Keratinocyte (primary cell): ENCODE measurements at regions not wholly inside any gene's neighbourhood (a gene's known extent, or its start where the extent isn't known, plus 50 kb on each side); places are given as distances from the start of the nearest gene placed in this dataset.

Source experiments
- DNase-seq: peaks from one replicate; pipeline ENCODE4 v3.0.0-alpha.2; 2011; ENCODE audit warnings: low read depth, missing footprints, low spot score
- FAIRE-seq: peaks from 2 replicates; lab custom pipeline; 2011; peaks lifted over from hg19 to GRCh38; lab: Jason Lieb, UNC
- H2AFZ ChIP-seq: 2 replicates; pipeline ENCODE4 v1.6.0; 2012; ENCODE audit warnings: low read length, control low read depth, inconsistent platforms; ENCODE audit not compliant: control insufficient read depth
- H3K27ac ChIP-seq: 2 replicates; pipeline ENCODE4 v1.5.1; 2011; ENCODE audit warnings: low read length; ENCODE audit not compliant: control insufficient read depth, insufficient read depth
- H3K27me3 ChIP-seq: 3 replicates; pipeline ENCODE4 v1.6.0; 2011; ENCODE audit warnings: low read length; ENCODE audit not compliant: control insufficient read depth, insufficient read depth; ENCODE audit errors: extremely low read depth
- H3K36me3 ChIP-seq, 2 experiments: 2 replicates in 1 of 2; 3 replicates in 1 of 2; pipeline ENCODE4 v1.5.1; 2011; ENCODE audit warnings: low read length in 2 of 2, mild to moderate bottlenecking in 1 of 2; ENCODE audit not compliant: control insufficient read depth in 2 of 2, insufficient read depth in 2 of 2; ENCODE audit errors: extremely low read depth in 1 of 2
- H3K4me1 ChIP-seq: 3 replicates; pipeline ENCODE4 v1.5.1; 2011; ENCODE audit warnings: low read length; ENCODE audit not compliant: control insufficient read depth, insufficient read depth; ENCODE audit errors: extremely low read depth
- H3K4me2 ChIP-seq: 3 replicates; pipeline ENCODE4 v1.6.0; 2011; ENCODE audit warnings: low read depth, low read length; ENCODE audit not compliant: control insufficient read depth, insufficient read depth; ENCODE audit errors: extremely low read depth
- H3K4me3 ChIP-seq, 3 experiments: fragments of 200-600 bp in 1 of 3; sonication (generic) in 1 of 3; 2 replicates in 2 of 3; 3 replicates in 1 of 3; pipeline ENCODE4 v1.5.1; 2011 to 2016; ENCODE audit warnings: low read length in 3 of 3, mild to moderate bottlenecking in 3 of 3, control low read depth in 2 of 3, inconsistent platforms in 1 of 3, low read depth in 1 of 3, mixed read lengths in 1 of 3, mixed run types in 1 of 3, moderate library complexity in 1 of 3; ENCODE audit not compliant: control insufficient read depth in 2 of 3, insufficient read depth in 2 of 3; ENCODE audit errors: extremely low read depth in 1 of 3
- H3K79me2 ChIP-seq: 2 replicates; pipeline ENCODE4 v1.6.0; 2012; ENCODE audit warnings: low read length; ENCODE audit not compliant: control insufficient read depth, insufficient read depth
- H3K9ac ChIP-seq: 3 replicates; pipeline ENCODE4 v1.6.0; 2011; ENCODE audit warnings: low read length; ENCODE audit not compliant: control insufficient read depth, insufficient read depth; ENCODE audit errors: extremely low read depth
- H3K9me1 ChIP-seq: 3 replicates; pipeline ENCODE4 v1.6.0; 2011; ENCODE audit warnings: low read length; ENCODE audit not compliant: control insufficient read depth, insufficient read depth; ENCODE audit errors: extremely low read depth
- H3K9me3 ChIP-seq: 2 replicates; pipeline ENCODE4 v1.5.1; 2012; ENCODE audit warnings: low read depth, low read length; ENCODE audit not compliant: control insufficient read depth
- H4K20me1 ChIP-seq: 3 replicates; pipeline ENCODE4 v1.6.0; 2011; ENCODE audit warnings: low read length; ENCODE audit not compliant: control insufficient read depth, insufficient read depth; ENCODE audit errors: extremely low read depth
- EZH2 ChIP-seq: IDR thresholded peaks from one replicate; pipeline ENCODE4 v1.6.1; 2012; ENCODE audit warnings: inconsistent platforms, mild to moderate bottlenecking, low read length, moderate library complexity
- dilution Hi-C: fragments of 300-500 bp; cut with MboI; formaldehyde crosslinking; loops from one replicate; pipeline ENCODE4 v1.7.0; 2020; ENCODE audit warnings: low sequenced_read_pairs; ENCODE audit not compliant: extremely low pct_ligation_motif_present
- TF ChIP-seq, protein P1 (sequence below), 3 experiments: IDR thresholded peaks in 1 of 3; conservative IDR thresholded peaks in 1 of 3; optimal IDR thresholded peaks in 1 of 3; 2 replicates in 2 of 3; 3 replicates in 1 of 3; pipeline versions ENCODE3 to v1.5.1; 2011; ENCODE audit warnings: low read length in 3 of 3, mild to moderate bottlenecking in 3 of 3, moderate library complexity in 2 of 3, control low read depth in 1 of 3, inconsistent platforms in 1 of 3; ENCODE audit not compliant: insufficient read depth in 2 of 3; ENCODE audit errors: extremely low read depth in 1 of 3

DNA sequence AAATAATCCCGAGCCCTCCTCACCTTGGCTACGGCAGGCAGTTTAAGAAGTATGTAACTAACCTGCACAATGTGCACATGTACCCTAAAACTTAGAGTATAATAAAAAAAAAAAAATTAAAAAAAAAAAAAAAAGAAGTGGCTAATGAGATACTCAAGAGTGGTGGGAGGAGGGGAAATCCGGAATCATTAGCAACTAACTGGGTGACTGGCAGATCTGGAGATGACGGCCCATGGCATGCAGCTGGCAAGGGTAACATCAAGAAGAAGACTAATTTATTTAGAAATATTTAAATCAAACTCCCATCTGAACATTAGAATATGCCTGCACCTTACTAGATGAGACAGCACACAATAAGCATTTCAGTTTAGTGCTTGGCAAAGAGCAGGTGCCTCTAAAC, 52.3 kb upstream of the TMCC3 start:
- no peaks in the 10 kb centered on the region for H3K36me3 ChIP-seq
- no peak overlapping the region for H3K4me2 ChIP-seq
- no peaks in the 10 kb centered on the region for H3K9me1 ChIP-seq
- H3K4me3 ChIP-seq: no peak overlapping the region
- FAIRE-seq: no peak
- no peaks in the 10 kb centered on the region for H4K20me1 ChIP-seq
- H3K79me2 ChIP-seq: no peaks in the 10 kb centered on the region
- peaks cover 7% of the 10 kb centered on the region for H3K4me1 ChIP-seq
- dilution Hi-C loops: no loop called here
- H3K27me3 ChIP-seq: no peaks in the 10 kb centered on the region
- H2AFZ ChIP-seq: no peak overlapping the region
- H3K9ac ChIP-seq: no peak overlapping the region
- no peak overlapping the region for H3K27ac ChIP-seq
- no peak for TF ChIP-seq EZH2
- TF ChIP-seq, protein P1, sequence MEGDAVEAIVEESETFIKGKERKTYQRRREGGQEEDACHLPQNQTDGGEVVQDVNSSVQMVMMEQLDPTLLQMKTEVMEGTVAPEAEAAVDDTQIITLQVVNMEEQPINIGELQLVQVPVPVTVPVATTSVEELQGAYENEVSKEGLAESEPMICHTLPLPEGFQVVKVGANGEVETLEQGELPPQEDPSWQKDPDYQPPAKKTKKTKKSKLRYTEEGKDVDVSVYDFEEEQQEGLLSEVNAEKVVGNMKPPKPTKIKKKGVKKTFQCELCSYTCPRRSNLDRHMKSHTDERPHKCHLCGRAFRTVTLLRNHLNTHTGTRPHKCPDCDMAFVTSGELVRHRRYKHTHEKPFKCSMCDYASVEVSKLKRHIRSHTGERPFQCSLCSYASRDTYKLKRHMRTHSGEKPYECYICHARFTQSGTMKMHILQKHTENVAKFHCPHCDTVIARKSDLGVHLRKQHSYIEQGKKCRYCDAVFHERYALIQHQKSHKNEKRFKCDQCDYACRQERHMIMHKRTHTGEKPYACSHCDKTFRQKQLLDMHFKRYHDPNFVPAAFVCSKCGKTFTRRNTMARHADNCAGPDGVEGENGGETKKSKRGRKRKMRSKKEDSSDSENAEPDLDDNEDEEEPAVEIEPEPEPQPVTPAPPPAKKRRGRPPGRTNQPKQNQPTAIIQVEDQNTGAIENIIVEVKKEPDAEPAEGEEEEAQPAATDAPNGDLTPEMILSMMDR (optimal IDR thresholded peaks at IDR 0.05 in 1 of 3, IDR thresholded peaks at IDR 0.05 in 1 of 3, conservative IDR thresholded peaks at IDR 0.05 in 1 of 3; ENCODE audit: extremely low read depth in 1 of 3, insufficient read depth in 2 of 3, low read length in 3 of 3): no peak
- H3K9me3 ChIP-seq: no peaks in the 10 kb centered on the region
- no peak for DNase-seq

DNA sequence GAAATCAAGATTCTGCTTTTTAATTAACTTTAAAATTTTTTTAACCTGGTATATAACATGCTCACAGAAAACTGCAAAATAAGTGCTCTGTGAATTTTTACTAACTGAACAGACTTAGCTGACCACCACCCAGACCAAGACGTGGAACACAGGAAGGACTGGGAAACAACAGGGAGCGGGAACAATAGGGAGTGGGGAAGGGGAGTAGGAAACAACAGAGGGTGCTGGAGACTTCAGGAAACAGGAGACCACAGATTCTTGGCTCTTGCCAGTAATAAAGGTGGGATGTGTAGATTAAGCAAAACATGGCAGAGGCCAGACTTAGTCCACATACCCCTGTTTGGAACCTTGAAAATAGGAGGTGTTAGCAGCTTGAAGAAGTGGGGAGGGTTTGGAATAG, 51.4 kb upstream of the TMCC3 start:
- dilution Hi-C loops: no loop called here
- Histone ChIP-seq H3K9me1 (no peaks in the 10 kb centered on the region), H3K9ac (no peak overlapping the region), H3K79me2 (no peaks in the 10 kb centered on the region), H3K27ac (no peak overlapping the region), H3K27me3 (no peaks in the 10 kb centered on the region), H3K4me1 (peaks cover 7% of the 10 kb centered on the region), H3K9me3 (no peaks in the 10 kb centered on the region), H3K4me3 (no peak overlapping the region), H2AFZ (no peak overlapping the region), H4K20me1 (no peaks in the 10 kb centered on the region), H3K36me3 (no peaks in the 10 kb centered on the region), H3K4me2 (no peak overlapping the region)
- FAIRE-seq: no peak
- TF ChIP-seq, protein P1 (optimal IDR thresholded peaks at IDR 0.05 in 1 of 3, IDR thresholded peaks at IDR 0.05 in 1 of 3, conservative IDR thresholded peaks at IDR 0.05 in 1 of 3; ENCODE audit: extremely low read depth in 1 of 3, insufficient read depth in 2 of 3, low read length in 3 of 3): no peak
- TF ChIP-seq EZH2: no peak
- no peak for DNase-seq
